ENCODE measurements at regions not wholly inside any gene's neighbourhood (a gene's known extent, or its start where the extent isn't known, plus 50 kb on each side); places are given as distances from the start of the nearest gene placed in this dataset.

DNA sequence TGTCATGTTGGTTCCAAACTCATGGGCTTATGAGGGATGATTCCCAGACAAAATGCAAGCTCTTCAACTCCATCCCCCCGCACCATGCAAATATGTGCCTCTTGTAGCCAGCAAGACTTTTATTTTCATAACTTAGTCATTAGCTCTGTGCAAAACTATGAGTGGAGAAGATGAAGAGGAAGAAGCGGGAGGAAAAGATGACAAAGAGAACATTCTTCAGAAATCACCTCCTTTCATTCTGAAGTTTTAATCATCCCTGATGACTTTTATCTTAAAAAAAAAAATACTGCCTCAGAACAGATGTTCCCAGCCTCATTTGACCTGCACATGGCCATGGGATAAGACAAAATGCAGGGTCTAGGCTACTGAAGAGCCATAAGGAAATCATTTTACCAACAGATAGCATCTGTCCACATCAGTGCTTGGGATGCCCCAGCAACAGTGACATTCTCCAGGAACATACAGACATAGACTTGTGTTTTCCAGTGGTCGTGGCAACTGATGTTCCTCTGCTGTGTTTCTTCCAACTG, 145.5 kb downstream of the WNT5A start:
- DNase-seq: no peak

GRCh38 chr3:55339819-55340218, 147.3 kb downstream of the WNT5A start:
- DNase-seq: no peak

GRCh38 chr3:55339390-55339789, 147.7 kb downstream of the WNT5A start:
- DNase-seq: no peak

DNA sequence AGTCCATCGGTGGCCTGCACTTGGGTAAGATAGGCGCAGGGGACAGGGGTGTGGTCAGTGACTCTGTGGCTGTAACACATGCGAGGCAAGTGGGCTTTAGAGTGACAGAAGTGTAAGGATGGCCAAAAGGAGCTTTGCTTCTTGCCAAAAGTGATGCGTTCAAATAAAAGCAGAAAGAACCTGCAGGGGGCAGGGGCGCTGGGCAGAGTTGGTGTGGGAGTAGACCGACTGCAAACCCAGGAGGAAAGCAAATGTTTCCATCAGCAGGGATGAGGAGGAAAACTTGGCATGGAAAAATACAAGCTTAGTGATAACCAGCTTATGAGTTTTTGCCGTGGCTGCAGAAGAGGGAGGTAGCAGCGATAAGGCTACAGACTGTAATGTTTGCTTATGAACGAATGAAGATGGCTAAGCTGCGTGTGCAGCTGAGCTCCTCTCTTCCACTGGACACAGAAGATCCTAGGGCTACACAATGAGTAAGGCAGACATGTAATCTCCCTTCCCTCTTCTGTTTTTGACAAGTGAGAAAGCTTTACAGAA, 149.4 kb downstream of the WNT5A start:
- no peak for DNase-seq

- DNase-seq: no peak
These were observed 153.2 kb downstream of the WNT5A start for GRCh38 chr3:55333923-55334322.

DNA sequence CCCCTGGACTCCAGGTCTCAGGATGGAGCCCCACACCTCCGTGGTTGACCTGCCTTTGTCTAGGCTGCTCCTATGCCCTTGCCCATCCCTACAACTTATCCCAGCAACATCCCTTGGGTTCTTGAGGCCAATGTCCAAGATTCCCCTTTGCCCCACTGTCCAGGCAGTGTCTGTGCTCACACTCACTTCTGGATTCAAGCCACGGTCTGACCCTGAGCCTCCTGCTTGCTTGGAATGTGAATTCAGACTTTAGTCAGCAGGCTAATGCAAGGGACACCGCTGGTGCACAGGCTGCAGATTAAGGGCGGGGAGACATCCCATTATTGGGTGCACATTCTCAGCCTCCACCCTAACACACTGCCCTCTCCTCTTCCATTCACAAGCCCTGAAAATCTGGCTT, 154.1 kb downstream of the WNT5A start:
- no peak for DNase-seq

- no peak for DNase-seq
These were observed 154.9 kb downstream of the WNT5A start for GRCh38 chr3:55332176-55332575.

DNA sequence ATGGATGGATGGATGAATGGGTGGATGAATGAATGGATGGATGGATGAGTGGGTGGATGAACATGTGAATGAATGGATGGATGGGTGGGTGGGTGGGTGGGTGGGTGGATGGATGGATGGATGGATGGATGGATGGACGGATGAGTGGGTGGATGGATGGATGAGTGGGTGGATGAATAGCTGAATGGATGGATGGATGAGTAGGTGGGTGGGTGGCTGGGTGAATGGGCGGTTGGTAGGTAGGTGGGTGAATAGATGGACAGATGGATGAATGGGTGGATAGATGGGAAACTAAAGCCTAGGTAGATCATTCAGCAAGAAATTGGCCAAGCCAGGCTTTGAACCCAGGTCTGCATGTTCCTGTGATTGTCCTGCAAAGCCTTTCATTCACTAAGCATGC, 155.6 kb downstream of the WNT5A start:
- no peak for DNase-seq

- no peak for DNase-seq
These were observed 156.3 kb downstream of the WNT5A start for GRCh38 chr3:55330756-55331155.

DNA sequence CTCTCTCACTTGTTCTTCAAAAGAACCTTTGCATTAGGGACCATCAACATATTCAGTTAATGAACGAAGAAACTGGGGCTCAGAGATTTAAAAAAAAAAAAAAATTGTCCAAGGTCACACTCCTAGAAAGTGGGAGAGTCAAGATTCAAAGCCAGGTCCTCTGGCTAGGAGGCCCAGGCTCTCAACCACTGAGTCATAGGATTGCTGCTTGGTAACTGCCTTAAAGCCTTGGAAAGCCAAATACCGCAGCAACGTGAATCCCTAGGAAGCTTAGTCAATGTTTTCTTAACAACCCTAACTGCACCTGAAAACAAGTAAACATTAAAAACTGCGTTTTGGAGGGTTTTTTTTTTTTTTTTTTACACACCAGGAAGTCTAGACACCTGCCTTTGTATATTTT, 156.8 kb downstream of the WNT5A start:
- DNase-seq: no peak

DNA sequence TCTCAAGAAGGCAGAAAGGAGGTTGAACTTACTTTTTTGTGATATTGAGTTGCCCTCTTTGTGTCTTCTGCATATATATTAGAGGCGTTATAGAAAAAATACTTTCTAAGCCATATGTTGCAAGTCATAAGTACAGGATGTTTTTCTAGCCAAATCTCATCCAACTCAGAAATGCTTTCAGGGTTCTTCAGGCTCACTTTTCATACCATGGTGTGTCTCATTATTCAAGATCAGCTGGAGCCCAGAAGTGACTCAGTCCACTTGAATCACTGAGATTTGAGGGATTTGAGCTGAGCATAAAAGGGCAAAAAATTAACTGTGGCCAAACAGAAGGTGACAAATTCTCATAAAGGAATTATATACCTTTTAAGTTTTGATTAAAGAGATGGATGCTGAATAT, 157.3 kb downstream of the WNT5A start:
- DNase-seq: no peak

DNA sequence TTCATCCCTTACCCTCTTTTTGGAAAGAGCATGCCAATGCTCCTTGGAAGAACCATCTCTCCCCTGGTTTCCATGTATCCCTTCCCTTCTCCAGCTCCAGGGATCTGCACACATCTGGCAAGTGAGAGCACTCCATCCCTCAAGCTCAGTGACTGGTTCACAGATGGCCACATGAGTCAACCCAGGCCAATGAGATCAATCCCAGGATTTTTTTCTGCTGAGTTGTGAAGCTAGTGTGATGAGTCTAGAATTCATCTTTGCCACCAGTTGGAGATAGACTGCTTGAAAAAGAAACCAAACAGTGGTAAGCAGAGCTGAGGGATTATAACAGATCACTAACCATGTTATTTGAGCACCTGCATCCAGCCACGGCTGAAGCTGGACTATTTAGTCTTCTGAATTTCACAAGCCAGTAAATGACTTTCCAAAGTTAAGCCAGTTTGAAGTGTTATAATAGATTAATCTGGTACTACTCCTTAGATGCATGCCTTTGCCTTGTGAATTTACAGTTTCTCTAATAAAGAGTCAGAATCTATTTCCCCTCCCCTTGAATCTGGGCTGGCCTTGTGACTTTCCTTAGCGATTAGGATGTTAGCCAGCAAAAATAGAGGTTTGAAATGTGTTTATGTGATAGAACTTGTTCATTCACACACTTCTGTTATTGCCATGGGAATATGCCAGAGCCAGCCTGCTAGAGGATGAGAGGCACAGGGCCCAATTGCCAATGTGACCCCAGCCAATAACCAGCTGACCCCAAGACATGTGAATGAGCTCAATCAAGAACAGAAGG, 159.8 kb downstream of the WNT5A start:
- DNase-seq: no peak

DNA sequence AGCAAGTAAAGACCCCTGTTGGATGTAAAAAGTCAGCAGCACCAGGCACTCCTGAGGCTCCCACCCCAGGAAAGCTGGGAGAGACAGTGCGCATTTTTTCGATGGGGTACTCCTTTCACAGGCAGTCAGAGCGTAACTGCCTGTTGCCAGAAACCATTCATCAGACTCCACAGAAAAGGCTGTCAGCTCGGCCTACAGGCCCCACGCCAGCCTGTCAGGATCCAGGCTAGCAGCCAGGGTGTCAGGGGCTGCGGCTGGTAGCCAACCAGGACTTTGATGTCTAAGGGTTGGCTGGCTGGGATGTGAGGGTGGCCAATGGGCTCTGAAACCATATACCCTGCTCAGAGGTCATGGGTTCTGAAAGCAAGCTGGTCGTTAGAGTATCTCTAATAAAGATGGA, 164.5 kb downstream of the WNT5A start:
- DNase-seq: no peak

DNA sequence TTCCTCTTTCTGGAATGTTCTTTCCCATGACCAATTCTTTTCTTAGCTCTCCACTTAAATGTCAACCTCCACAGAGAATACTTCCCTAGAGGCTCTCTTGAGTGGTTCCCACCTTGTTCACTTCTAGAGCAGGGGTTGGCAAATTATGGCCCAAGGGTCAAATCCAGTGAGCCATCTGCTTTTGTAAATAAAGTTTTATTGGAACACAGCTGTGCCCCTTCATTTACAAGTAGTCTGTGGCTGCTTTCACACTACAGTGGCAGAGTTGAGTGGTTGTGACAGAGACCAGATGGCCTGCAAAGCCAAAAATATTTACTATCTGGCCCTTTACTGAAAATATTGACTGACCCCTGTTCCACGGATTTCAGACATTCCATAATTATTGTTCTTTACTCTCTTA, 166.2 kb downstream of the WNT5A start:
- no peak for DNase-seq

DNA sequence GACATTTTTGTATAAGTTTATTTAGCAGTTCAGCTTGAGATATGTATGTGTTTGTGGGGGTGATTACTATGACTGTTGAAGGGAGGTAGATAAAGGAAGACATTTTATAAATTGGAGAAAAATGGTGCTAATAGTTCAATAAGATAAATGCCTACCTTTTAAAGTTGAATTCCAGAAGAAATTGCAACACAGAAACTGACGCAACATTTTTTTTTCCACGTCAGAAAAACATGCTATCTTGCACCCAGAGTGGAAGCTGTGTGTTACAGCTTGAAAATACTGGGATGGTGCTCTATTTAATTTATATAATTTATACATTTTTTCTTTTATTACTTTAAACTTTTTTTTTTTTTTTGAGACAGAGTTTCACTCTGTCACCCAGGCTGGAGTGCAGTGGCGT, 171.7 kb downstream of the WNT5A start:
- no peak for DNase-seq

DNA sequence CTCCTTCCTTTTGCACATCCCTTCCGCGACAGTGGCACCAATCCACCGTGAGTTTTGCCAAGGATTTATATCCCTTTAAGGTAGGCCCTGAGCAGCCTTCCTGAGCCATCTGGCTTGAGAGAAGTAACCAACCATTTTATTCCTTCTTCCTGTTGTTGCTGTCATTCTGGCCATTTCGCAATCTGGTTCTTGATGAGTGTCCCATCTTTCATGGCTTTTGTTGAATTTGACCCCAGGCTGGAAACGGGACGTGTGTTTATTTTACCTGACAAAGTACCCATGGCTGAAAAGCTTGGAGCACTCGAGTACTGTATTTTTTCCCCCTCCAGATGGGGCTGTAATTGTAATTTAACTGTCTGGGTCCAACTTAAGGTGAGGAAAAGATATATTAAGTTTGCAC, 173.4 kb downstream of the WNT5A start:
- DNase-seq: no peak

GRCh38 chr3:55309336-55309735, 177.8 kb downstream of the WNT5A start:
- DNase-seq: no peak

DNA sequence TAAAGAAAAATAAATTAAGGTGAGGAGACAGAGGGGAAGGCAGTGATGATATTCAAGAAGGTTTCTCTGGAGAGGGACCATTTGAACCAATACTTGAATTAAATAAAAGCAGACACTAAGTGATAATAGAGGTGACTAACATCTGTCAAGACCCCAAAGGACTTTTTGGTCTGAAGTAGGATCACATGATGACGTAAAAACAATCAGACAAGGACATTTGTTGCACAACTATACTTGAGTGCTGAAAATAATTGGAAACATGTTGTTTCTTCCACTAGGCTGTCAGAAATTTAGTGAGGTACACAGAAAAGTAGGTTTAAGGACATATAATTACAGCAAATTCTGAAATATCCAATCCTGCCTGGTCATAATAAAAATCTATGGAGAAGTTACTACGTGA, 179.5 kb downstream of the WNT5A start:
- DNase-seq: no peak

GRCh38 chr3:55305696-55306485, 181.2 kb downstream of the WNT5A start:
- no peak for DNase-seq

- no peak for DNase-seq
These were observed 186.4 kb downstream of the WNT5A start for GRCh38 chr3:55300701-55301100.

DNA sequence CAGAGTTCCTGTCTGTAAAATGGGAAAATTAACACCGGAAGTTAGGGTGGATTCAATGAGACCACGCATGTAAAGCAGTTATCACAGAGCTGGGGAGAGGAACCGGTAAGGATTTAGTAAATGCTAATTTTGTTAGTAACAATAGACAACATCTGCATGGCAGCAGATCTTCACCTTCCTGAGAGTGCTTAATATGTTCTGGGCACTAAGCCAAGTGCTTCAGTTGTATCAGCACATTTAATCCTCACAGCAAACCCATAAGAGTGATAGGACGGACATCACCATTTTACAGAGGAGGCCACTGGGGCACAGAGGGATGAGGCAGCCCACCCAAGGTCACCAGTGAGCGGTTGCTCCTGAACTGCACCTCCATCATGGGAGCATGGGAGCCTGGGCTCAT, 189.4 kb downstream of the WNT5A start:
- DNase-seq: no peak

- no peak for DNase-seq
These were observed 189.9 kb downstream of the WNT5A start for GRCh38 chr3:55297245-55297644.

DNA sequence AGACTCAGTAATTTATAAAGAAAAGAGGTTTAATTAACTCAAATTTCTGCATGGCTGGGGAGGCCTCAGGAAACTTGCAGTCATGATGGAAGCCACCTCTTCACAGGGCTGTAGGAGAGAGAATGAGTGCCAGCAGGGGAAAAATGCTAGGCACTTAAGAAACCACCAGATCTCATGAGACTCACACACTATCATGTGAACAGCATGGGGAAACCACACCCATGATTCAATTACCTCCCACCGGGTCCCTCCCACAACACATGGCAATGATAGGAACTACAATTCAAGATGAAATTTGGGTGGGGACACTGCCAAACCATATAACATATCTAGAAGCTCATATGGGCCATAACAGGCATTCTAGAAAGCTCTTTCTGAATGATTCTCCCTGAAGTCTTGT, 190.3 kb downstream of the WNT5A start:
- no peak for DNase-seq

GRCh38 chr3:55296030-55296429, 191.1 kb downstream of the WNT5A start:
- DNase-seq: no peak

All from T-helper 2 cell (primary cell).